DOHH2 (cell line): ENCODE measurements at regions not wholly inside any gene's neighbourhood (a gene's known extent, or its start where the extent isn't known, plus 50 kb on each side); places are given as distances from the start of the nearest gene placed in this dataset.

ENCODE experiments used
- EZH2phosphoT487 ChIP-seq: fragments of 200-600 bp; sonication (generic); IDR thresholded peaks from 2 replicates; pipeline ENCODE4 v1.6.1; 2017; ENCODE audit warnings: borderline replicate concordance, mild to moderate bottlenecking, antibody characterized with exemption, low read length, moderate library complexity, mixed read lengths
- TF ChIP-seq, protein P1 (sequence below): fragments of 200-600 bp; sonication (generic); IDR thresholded peaks from one replicate; pipeline ENCODE4 v1.5.1; 2014; ENCODE audit warnings: antibody characterized with exemption, mild to moderate bottlenecking, low read depth, low read length; ENCODE audit not compliant: poor library complexity, severe bottlenecking

DNA sequence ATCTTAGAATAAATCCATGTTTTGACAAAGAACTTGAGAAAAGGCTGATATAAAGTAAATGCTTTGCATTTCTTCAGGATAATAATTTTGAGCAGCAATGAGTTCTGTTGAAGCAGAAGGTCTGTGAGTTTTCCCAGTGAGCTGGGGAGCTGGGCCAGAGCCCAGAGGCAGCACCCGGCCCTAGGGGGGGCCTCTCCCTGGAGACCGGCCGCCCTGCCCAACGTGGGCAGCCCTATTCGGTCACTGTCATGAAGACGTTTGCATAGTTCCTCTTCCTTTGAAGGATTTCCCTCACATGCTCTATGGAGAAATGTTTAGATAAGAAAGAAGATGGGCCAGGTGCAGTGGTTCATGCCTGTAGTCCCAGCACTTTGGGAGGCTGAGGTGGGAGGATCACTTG lies 404.8 kb downstream of the THBS2 start:
- TF ChIP-seq, protein P1, sequence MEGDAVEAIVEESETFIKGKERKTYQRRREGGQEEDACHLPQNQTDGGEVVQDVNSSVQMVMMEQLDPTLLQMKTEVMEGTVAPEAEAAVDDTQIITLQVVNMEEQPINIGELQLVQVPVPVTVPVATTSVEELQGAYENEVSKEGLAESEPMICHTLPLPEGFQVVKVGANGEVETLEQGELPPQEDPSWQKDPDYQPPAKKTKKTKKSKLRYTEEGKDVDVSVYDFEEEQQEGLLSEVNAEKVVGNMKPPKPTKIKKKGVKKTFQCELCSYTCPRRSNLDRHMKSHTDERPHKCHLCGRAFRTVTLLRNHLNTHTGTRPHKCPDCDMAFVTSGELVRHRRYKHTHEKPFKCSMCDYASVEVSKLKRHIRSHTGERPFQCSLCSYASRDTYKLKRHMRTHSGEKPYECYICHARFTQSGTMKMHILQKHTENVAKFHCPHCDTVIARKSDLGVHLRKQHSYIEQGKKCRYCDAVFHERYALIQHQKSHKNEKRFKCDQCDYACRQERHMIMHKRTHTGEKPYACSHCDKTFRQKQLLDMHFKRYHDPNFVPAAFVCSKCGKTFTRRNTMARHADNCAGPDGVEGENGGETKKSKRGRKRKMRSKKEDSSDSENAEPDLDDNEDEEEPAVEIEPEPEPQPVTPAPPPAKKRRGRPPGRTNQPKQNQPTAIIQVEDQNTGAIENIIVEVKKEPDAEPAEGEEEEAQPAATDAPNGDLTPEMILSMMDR, result no peak
- no peak for TF ChIP-seq EZH2phosphoT487
